HG03135 (cell line): ENCODE measurements at regions not wholly inside any gene's neighbourhood (a gene's known extent, or its start where the extent isn't known, plus 50 kb on each side); places are given as distances from the start of the nearest gene placed in this dataset.

Experiments
- ATAC-seq: cut with Tn5 transposase; IDR thresholded peaks from one replicate; pipeline ENCODE4 v1.9.1; 2021; ENCODE audit warnings: mild to moderate bottlenecking, moderate library complexity; ENCODE audit not compliant: unreplicated experiment

DNA sequence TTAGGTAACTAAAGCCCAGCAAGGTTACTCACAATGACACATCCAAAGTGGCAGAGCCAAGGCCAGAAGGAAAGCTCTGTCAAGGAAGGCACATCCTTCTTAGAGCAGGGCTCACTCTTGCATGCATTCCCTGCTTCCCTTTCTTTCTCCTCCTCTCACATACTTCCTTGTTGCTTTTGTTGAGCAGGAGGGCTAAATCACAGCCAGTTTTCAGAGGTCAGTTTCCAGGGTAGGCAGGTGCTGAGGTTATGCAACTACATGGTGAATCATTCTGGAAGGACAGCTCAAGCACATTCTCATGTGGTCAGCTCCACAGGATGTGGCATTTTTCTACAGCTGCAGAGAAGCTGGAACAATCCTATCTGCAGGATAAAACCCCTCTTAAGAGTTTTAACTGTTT is 275.6 kb downstream of the ZNF621 start:
- no peak for ATAC-seq

DNA sequence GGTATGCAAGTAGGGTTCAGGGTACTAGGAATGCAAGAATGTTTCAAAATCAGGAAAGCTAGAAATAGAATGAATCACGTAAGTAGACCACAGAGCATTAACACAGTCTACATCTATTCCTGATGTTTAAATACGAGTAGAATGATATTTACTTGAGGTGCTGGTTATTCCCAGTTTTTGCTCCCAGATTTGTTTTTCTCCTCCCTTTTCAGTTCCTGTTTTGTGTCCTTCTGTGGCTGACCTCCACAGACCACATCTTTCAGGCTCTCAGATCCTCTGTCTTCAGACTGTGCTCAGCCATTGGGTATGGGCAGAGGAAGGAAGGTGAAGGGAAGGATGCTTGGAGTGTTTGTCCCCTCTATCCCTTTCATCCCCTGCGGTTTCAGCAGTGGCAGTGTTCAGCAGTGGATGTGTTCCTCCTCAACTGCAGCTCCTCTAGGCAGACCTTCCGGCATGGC is 276.6 kb downstream of the ZNF621 start:
- no peak for ATAC-seq

DNA sequence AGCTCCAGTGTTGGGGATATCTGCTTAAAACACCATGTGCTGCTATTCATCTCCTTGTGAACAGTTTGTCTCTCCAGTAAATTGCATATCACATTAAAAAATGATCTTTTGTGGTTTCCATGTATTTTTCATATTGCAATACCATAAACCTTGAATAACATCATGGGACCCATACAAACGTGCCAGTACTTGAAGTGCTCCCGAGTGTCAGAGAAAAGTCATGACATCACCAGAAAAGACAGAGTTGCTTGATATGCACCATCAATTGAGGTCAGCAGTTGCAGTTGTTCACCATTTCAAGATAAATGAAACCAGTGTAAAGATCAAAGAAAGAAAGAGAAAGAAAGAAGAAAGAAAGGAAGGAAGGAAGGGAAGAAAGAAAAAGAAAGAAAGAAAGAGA is 278.6 kb downstream of the ZNF621 start:
- ATAC-seq, result no peak

DNA sequence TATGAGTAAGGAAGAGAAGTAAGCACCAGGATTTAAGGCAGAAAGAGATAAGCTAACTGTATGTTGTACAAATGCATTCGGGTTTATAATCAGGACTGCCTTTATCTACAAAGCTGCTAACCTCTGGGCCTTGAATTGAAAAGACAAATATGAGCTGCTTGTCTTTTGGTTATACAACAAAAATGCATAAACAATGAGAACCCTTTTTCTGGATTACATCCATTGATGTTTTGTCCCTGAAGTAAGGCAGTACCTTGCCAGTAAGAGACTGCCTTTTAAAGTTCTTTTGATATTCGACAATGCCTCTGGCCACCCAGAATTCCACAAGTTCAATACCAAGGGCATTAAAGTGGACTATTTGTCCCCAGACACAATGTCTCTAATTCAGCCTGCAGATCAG is 280.7 kb downstream of the ZNF621 start:
- no peak for ATAC-seq

DNA sequence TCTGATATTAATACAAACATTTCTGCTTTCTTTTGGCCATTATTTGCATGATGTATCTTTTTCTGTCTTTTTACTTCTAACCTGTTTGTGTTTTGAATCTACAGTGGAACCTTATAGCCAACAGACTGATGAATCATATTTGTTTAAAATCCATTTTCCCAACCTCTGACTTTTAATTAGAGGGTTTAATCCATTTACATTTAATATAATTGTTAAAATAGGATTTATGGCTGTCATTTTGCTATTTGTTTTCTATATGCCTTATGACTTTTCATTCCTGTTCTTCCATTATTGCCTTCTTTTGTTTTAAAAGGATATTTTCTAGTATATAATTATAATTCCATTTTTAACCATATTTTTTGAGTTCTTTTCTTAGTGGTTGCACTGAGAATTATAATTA is 286.1 kb downstream of the ZNF621 start:
- no peak for ATAC-seq

DNA sequence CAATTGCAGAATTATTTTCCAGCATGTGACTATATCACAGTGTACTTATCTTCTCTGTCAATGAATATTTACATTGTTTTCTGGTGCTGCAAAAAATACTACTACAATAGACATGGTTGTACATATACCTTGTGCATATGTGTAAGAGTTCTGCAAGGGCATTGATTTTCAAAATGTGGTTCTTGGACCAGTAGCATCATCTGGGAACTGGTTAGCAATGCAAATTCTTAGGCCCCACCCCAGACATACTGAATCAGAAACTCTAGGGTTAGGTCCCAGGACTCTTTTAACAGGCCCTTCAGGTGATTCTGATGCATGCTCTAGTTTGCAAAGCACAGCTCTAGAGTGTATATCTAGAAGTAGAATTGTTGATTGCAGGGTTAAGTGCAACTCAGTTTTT is 292.3 kb downstream of the ZNF621 start:
- no peak for ATAC-seq

DNA sequence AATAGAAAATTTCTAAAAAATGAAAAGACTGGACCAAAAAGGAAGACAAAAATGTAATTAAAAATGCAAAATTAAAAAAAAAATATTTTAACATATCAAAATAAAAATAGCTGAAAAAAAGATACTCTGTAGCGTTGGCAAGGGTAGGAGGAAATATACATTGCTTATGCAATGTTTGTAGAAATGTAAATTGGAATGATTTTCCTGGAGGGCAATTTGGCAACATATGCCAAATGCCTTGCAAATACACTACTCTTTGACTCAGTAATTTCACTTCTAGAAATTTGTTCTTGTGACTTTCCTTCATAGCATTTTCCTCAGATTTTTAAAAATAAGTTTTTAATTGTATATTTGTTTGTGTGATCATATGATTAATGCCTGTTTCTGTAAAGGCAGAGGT is 296.6 kb downstream of the ZNF621 start:
- ATAC-seq, result no peak

DNA sequence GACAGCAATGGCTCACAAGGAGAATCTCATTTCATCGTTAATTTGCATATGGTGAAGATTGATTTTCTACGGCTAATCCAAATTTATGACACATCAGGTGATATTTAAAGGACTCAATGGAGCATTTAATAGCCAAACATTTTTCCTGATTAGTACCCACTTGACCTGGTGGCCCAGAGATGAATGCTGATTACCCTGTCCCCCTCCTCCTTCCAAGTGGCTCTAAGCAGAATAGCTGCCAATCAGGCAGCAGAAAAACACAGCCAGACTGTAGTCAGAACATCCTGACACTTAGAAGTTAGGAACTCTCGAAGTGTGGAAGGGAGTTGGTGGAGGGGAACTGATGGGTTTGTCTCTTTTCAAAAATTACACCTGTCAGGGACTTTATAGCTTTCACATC is 302.5 kb downstream of the ZNF621 start:
- no peak for ATAC-seq

DNA sequence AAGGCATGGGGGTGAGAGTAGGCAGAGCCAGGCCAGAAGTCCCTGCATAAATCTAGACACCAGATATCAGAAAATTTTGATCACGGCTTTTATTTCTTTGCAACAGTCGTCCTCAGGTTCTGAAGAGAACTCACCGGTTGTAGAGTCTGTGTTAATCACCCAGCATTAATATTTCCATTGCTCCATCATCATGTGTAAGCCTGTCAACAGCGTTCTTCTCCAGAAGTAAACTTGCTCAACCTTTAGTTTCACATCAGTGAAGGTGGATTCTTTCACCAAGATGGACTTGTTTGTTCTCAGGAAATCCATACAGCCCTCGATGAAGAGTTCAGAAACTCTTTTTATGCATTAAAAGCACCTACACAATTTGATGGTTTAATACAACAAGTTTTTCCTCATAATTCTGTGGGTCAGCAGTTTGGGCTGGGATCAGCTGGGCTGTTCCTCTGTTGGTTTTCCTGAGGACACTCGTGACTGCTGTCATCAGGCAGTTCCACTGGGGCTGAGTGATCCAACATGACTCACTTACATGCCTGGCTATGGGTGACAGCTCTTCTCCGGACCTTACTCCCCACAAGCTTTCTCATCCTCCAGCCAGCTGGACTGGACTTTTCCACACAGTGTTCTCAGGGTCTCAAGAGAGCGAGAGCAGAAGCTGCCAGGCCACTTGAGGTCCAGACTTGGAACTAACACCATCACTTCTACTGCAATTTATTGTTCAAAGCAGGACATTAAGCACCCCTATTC is 303.4 kb downstream of the ZNF621 start:
- ATAC-seq, result no peak

DNA sequence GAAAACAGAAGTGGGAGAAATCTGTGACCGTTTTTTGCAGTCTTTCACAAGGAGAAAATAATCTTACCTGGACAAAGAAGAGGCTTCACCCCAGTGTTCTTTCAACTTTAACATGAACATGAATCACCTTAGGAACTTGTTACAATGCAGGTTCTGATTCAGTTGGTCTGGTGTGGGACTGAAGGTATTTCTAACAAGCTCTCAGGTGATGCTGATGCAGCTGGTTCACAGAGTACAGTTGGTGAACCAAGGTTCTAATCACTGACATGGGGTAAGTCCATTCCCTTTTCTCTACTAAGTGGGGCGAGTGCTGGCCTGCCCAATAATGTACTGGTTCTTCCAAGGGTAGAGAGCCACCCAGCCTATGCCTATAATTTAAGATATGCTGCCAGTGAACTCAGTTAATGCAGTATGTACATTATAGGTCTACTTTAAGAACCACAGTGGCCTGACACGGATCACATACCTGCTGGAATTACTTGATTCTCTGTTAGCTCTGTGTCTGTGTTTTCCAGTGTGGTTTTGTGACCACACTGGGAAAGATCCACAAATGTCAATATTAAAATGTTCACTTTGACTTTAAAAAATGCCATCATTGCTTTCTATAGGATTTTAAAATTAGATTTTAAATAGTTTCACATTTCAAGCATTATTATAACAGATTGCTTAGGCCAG is 304.1 kb downstream of the ZNF621 start:
- ATAC-seq, result no peak

DNA sequence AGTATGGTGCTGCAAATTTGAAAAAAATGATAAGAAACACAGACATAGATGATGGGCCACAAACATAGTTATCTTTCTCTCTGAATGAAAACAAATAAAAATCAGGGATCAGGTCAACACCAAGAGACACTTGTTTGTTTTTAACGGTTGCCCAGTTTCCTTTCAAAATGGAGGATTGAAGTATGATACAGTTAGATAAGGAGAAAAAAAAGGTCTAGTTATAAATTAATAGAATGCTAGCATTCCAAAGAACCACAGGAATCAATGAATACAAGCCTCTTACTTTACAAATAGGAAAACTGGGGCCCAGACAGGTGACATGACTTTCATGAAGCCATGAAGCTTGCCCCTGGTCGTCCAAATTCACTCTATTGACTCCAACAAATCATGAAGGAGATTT is 305.1 kb downstream of the ZNF621 start:
- ATAC-seq, result no peak

DNA sequence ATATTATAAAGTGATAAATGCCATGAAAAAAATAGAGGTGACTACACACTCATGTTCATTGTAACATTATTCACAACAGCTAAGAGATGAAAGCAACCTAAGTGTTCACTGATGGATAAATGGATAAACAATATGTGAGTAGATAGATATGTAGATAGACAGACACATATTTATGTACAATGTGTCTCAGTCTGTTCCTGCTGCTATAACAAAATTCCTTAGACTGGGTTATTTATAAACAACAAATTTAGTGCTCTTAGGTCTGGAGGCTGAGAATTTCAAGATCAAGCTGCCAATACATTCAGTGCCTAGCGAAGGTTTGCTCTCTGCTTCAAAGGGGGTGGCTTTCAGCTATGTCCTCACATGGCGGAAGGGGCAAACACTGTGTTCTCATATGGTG is 312.5 kb downstream of the ZNF621 start:
- no peak for ATAC-seq

DNA sequence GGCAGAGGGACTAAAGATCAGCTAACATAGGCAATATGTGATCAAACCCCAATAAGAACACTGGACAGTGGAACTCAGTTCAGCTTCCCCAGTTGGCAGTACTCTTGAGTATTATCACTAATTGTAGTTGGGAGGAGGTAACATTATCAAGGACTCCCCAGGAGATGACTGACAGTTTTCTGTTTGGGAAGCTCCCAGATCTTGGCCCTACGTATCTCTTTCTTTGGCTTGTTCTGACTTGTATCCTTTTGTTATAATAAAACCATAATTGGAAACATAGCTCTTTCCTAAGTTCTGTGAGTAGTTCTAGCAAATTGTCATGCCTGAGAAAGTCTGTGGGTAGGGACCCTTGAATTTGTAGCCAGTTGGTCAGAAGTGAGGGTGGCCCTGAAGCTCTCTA is 316.4 kb downstream of the ZNF621 start:
- ATAC-seq, result no peak

DNA sequence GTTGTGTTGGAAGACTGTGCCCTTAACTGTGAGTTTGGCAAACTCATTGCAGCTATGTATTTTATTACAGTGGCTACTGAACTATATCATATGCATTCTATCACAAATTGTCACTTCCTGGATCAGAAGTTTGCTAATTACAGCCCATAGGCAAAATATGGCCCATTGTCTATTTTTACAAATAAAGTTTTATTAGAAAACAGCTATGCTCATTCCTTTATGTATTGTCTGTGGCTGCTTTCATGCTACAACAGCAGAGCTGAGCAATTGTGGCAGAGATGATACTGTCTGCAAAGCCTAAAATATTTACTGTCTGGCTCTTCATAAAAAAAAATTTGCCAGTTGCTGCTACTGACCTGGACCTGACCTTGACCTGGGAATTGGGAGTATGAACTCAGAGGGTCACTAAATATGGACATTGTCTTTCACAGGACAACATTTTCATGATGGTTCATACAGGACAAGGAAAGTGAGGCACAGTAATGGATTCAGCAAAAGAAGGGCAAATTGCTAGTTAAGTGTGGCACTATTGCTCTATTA is 316.9 kb downstream of the ZNF621 start:
- no peak for ATAC-seq

DNA sequence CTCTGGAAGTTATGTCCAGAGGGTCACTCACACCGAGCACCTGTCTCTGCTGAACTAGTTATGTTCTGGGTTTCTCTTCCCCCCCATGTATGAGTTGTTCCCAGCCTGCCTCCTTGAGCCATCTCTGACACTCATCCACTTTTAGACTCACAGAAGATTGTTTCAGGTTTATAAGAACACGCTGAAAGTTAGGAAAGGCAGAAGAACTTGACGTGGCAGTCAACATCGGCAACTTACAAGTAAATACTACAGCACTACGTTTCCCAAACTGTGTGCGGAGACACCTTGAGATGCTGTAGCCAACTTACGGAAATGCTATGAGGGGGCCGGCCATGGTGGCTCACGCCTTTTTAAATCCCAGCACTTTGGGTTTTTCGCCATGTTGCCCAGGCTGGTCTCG is 318.0 kb downstream of the ZNF621 start:
- ATAC-seq, result no peak

DNA sequence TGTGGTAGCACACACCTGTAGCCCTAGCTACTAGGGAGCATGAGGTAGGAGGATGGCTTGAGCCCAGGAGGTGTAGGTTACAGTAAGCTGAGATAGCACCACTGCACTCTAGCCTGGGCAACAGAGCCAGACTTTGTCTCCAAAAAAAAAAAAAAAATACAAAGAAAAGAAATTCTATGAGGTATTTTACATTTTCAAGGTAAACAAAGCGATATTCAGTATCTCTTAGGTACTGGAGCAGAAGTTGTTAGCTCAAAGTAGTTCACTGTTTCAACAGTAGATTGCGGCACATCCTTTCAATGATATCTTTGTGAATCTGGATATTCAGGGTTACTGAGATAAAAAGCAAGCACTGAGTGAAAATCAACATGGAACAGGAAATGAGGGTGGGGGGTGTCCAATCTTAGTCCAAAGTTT is 318.5 kb downstream of the ZNF621 start:
- ATAC-seq, result no peak

DNA sequence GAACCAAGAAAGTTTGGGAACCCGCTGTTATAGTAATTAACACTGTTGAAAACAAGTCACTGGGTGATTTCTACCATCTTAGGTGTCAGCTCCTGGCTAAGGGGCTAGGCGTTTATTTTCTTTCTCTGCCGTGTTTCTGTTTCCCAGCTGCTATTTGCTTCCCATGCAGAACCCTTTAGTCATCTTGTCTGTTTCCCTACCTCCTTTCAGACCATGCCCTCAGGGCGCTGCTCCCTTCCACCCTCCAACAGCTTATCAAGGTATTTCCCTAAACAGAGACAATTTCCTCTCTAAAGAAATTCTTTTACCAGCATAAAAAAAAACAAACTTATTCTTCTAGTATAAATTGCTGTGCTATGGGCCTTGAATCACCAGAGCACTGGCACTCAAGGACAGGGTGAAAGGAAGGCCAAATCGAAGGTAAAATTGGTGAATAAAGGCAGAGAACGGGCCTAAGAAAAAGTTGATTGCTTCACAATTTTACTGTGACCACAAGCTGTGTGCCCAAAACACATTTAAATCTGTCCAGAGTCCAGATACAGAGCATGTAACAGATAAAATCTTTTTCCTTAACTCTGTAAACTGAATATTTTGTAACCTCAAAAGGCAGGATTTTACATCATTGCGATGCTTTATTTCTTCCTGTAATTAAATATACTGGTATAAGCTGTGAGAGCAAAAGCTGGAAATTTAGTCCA is 319.2 kb downstream of the ZNF621 start:
- no peak for ATAC-seq

DNA sequence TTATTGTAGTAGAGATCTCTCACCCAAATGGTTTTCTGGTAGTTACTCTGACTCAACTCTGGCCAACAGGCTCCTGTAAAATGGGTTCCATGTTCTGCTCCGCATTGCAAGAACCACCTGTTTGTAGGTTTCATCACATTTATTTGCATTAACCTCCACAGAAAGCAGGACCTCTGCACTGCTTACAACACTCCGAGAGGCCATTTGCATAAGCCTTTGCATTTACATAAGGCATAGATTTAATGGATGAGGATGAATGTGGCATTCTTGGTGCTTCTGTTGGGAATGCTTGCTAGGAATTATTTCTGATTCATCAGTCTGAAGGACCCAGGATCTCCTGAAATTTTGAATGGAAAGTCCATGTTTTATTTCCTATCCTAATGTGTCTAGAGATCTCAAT is 320.1 kb downstream of the ZNF621 start:
- ATAC-seq, result no peak

DNA sequence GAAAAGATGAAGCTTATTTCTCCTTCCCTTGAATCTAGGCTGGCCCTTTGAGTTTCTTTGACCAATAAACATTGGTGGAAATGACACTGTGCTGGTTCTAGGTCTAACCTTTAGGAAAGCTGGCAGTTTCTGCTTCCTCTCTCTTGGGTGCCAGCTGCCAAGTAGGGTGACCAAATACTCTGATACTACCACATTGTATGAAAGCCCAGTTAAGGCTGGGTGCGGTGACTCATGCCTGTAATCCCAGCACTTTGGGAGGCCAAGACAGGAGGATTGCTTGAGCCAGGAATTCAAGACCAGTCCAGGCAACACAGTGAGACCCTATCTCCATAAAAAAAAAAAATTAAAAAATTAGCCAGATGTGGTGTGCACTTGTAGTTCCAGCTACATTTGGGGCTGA is 320.7 kb downstream of the ZNF621 start:
- no peak for ATAC-seq

DNA sequence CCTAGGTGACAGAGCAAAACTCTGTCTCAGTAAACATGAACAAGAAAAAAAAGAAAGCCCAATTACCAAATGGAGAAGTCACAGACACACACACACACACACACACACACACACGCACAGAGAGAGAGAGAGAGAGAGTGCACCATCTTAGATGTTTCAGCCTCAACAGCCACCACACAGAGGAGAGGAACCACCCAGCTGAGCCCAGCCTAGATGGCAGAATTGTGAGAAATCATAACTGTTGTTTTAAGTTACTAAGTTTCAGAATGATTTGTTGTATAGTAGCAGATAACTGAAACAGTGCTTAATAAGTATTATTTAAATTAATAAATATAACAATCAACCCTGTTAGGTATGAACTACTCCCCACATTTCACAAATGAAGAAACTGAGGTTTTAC is 321.2 kb downstream of the ZNF621 start:
- no peak for ATAC-seq

DNA sequence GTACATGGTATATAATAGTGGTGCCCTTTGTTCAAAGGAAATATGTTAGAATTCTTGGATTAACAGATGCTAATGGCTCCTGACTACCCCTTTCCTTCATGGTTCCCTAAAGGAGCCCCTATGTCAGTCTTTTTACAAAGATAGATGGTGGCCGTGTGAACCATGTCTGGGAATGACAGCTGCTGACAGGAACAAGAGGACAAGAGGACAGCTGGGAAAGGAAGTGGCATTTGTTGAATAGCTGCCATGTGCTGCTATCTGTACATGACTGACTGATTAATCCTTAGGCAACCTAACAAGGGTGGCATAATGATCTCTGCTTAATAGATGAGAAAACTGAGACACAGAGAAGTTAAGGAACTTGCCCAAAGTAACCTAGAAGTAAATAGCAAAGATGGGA is 321.7 kb downstream of the ZNF621 start:
- ATAC-seq, result no peak

DNA sequence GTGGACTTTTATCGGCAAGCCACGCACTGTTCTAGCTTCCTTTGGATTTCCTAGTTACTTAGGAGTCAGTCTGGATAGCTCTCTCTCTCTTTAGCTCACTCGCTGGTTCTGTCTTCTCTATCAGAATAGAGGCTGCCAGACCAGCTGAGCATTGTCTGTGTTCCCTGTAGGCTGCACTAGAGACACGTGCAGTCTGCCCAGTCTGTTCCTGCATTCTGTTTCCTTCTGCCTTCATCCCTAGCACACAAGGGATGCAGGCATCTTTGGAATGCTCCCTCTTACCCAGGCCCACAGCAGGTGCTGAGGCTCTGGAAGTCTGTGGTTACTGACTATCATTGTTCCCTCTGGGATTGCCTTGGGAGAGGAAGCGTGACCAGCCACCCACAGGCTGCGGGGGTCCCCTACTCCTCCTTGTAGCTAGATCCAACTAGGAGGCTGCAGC is 322.8 kb downstream of the ZNF621 start:
- no peak for ATAC-seq
